ENCODE measurements at regions not wholly inside any gene's neighbourhood (a gene's known extent, or its start where the extent isn't known, plus 50 kb on each side); places are given as distances from the start of the nearest gene placed in this dataset.
A peak's percentile ranks its signal among the peaks of the same experiment; 100 is the strongest.

DNA sequence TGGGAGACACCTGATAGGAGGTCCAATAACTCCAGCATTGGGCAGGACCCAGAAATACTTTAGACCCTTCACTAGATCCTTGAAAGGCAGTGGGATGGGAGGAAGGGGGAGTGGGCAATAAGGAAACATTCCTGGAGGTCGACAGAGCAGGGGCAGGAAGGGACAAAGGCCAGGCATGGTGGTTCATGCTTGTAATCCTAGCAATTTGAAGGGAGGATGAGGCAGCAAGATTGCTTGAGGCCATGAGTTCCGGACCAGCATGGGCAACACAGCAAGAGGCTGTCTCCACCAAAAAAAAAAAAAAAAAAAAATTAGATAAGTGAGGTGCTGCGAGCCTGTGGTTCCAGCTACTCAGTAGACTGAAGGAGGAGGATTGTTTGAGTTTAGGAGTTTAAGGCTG, 134.9 kb downstream of the JCAD start:
- no peak for DNase-seq

- no peak for DNase-seq
These were observed 135.9 kb downstream of the JCAD start for GRCh38 chr10:29923416-29923965.

DNA sequence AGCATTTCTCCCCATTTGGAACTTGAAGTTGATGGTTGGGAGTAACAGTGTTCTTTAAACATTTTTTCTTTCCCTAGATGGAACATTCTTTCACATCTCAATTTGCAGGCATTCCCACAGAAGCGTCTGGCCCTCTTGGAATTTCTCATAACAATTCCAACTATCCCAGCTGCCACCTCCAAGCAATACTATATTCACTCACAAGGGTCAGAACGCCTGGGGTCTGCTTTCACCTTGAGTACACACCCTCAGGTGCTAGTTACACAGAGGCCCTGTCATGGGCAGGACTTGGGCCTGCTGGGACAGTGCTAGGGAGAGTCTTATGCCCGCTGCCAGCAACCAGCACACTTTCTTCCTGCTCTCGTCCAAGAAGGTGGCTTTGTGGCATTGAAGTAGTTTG, 136.5 kb downstream of the JCAD start:
- DNase-seq = no peak

- no peak for DNase-seq
These were observed 137.2 kb downstream of the JCAD start for GRCh38 chr10:29922226-29922625.

DNA sequence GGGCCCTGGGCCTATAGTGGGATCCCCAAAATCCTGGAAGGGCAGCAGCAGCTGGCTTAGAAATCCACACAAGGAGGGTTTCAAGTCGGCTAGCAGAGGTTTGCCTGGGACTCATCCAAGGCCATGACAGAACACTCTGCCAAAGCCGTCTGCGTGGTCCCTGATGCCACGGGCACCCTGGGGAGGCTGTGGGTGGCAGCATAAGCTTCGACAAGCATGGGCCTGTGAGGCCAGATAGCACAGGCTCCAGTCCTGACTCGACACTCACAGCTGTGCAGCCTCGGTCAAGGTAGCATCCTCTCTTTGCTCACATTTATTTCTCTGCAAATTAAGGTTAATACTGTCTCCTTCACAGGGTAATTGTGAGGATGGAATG, 138.3 kb downstream of the JCAD start:
- no peak for DNase-seq

DNA sequence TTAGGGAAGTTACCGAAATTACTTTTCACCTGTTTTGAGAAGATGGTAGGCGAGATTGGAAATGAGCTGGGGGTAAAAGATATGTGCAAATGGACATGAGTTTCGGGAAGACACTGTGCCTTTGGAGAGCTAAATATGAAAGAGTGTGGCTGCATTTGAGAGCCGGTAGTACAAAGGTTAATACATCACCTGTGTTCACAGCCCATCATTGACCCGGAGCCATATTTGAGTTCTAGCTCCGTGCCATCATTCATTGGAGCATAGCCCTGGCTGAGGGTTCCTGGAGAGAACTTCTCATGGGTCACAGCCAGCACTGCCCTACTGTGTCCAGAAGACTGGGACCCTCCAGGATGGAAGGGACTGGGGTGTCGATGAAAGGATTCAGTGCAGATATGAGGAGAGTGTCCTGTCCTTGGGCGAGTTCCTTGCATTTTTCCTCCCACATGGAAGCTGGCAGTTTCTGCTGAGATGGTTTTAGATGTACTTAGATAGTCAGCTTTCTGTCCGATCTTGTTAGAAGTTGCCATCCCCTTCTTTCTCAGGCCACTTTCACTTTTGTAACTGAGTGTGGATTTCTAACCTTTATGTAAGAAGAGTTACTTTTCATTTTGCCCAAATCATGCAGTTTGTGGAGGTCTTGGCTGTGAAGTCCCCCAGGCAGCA, 138.8 kb downstream of the JCAD start:
- no peak for DNase-seq

GRCh38 chr10:29918623-29919400, 140.6 kb downstream of the JCAD start:
- DNase-seq = no peak

- DNase-seq = no peak
These were observed 142.1 kb downstream of the JCAD start for GRCh38 chr10:29917311-29917710.

- no peak for DNase-seq
These were observed 142.7 kb downstream of the JCAD start for GRCh38 chr10:29916669-29917068.

DNA sequence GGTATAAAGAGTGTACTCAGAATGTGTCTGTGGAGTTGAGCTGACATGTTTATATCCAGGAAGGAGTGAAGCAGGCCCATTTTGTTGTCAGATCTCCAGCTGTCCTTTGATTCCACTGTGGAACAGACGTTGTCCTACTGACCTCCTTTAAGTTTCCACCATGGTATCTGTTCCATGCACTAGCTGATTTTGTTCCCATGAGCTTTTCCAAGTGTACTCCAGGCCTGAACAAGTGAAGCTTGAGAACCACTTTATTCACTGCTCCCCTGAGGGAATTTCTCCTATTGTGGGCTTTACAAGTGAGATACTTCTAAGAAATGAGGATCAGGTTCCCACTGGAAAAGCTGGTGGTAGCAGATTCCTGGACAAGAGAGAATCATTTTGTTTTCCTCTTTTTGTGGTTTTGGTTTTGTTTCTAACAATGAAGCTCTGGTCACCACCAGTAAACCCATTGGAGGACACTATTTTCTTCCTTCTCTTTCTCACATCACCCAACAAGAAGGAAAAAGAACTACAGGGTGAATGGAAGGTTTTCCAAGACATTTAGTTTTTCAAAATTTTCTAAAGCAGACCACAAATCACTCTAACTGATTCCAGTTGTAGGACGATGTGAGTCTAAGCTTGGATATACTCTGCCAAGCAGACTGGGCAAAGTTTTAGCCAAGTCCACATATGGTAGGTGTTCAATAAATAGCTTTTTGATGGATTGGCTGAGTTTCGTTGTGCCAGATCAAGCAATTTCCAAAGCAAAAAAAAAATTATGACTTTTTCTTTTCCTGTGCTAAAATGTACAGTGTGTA, 144.2 kb downstream of the JCAD start:
- DNase-seq = no peak

DNA sequence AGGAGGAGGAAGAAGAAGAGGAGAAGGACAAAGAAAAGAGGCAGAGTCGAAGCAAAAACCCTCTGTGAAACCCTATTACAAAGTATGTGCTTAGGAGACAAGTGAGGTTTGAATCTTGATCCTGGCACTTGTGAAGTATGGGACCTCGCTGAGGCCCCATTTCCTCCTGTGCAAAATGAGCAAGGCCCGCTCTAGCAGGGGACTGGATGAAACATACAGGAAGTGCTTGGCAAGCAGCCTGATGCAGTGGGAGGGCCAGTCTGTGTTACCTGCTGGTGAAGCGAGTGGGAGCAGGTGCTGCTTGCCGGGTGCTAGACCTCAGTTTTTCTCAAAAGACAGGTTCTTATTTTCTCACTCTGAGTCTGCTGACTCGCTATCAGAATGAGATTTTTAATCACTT, 150.4 kb downstream of the JCAD start:
- peak; percentile 8 to 24 for DNase-seq

- no peak for DNase-seq
These were observed 158.5 kb downstream of the JCAD start for GRCh38 chr10:29900865-29901264.

DNA sequence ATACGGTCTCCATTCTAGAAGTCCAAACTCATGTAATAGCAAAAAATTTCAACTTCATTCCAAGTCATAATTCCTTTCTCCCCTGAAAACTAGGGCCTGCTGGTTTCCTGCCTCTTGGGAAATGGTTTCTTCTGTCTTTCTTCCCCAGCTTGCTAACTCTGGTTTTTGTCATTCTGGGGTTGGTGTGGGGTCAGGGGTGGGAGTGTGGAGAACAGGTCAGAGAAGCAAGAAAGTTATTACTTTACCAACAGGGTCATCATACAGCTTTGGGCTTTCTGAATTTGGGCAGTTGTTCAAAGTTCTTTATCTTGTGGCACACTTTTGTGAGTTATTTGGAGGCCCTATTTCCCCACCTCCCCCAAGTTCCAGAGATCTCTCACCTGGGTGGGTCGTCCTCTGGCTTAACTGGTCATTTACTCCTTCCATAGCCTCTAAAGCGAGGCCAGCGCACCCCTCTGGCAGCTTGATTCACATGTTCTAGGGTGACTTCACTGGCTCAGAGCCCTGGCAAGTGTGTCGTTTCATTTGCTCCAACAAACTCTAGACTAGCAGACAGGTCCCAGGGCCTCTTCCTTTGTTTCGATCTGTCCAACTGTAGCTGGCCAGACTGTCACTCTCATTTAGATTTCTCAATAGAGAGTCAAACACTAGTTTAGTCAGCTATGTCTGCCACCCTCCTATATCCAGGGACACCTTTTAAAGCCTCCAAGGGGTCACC, 161.2 kb downstream of the JCAD start:
- DNase-seq = no peak

DNA sequence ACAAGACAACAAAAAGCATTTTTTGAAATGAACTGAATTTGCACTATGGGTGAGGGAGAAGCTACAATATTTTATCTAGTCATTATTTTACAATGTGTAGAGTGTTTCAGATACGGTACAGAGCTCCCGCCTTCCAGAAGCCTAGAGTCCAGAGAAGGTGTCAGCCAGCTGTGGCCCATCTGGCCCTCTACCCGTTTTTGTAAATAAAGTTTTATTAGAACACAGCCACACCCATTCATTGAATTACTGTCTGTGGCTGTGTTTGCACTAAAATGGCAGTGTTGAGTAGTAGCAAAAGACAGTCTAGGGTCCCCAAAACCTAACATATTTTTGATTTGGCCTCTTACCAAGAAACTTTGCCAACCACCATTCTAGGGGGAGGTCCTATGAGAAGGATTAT, 162.0 kb downstream of the JCAD start:
- no peak for DNase-seq

DNA sequence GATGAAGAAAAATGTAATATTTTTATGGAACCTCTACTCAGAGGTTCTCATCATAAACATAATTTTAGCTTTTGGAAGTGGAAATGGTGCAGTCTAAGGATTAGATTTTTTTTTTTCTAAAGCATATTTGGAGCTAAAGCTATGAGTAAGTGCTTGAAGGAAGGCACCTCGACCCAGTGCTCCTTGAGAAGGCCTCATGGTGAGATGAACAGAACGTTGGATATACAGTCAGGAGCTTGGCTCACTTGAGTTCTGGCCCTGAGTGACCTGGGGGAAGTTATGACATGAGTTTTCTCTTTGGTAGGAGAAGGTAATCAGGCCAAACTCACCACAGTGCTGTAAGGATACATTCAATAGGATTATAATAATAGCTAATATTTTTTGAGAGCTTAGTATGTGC, 163.3 kb downstream of the JCAD start:
- DNase-seq = no peak

GRCh38 chr10:29895456-29895855, 163.9 kb downstream of the JCAD start:
- no peak for DNase-seq

- DNase-seq = no peak
These were observed 171.1 kb downstream of the JCAD start for GRCh38 chr10:29888321-29888720.

DNA sequence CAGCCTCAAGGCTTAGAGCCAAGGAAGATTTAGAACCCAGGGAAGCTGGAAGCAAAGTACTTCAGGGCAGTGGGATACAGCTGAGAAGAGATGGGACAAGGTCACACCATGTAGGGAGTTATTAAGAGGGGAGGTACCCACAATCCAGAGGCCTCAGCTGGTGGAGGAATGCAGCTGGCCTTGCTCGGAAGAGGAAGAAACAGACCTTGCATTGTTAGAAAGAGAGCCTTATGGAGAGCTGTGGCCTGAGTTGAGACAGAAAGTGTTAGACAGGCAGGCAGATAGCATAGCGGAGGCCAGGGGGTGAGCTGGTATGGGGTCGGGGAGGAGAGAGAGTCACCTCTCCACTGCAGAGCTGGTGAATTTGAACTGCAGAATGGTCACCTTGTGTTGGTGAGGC, 173.1 kb downstream of the JCAD start:
- DNase-seq = no peak

DNA sequence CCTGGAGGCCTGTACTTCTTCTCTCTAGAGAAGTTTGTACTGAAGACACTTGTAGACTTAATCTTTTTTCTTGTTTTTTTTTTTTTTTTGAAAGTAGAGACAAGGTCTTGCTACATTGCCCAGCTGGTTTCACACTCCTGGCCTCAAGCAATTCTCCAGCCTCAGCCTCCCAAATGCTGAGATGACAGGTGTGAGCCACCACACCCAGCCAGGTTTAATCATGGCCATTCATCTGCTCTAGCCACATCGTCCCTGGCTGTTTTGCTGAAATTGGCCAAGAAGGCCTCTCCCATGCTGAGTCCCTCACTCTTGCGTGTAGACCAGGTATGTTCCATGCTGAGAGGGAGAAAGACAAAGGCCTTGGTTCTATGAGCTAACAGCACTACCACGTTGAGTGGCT, 176.2 kb downstream of the JCAD start:
- DNase-seq = no peak

- no peak for DNase-seq
These were observed 176.6 kb downstream of the JCAD start for GRCh38 chr10:29882766-29883165.

- no peak for DNase-seq
These were observed 177.6 kb downstream of the JCAD start for GRCh38 chr10:29881811-29882210.

GRCh38 chr10:29881336-29881771, 178.0 kb downstream of the JCAD start:
- DNase-seq = no peak

DNA sequence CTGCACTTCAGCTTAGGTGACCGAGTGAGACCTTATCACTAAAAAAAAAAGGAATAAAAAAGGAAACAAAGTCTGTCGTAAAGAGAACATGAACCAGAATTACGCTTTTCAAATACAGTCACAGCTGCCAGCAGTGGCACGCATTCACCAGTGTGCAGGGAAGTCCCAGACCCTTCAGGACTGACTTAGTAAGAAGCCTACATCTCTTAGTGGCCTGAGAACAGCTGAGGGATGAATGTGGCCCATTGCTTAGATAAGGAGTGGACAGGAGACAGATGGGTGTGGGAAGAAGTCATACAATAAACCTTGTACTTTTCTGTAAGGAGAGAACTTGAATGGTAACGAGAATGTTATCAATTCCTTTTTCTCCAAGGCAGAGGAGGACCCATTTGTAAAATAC, 178.5 kb downstream of the JCAD start:
- DNase-seq = no peak
